GM21619 (cell line): ENCODE measurements at regions not wholly inside any gene's neighbourhood (a gene's known extent, or its start where the extent isn't known, plus 50 kb on each side); places are given as distances from the start of the nearest gene placed in this dataset.
"Not testable (repeated sequence)": the region's sequence is repeated elsewhere in the genome, so short reads cannot be mapped to it uniquely, and the experiment has no call there.

Source experiments
- ATAC-seq: cut with Tn5 transposase; IDR thresholded peaks from one replicate; pipeline ENCODE4 v1.9.1; 2021; ENCODE audit not compliant: unreplicated experiment

GRCh38 chr9:34796924-34797323, 87.0 kb upstream of the CCL21 start:
- no peak for ATAC-seq

- ATAC-seq = no peak
These were observed 83.5 kb upstream of the CCL21 start for GRCh38 chr9:34793428-34793827.

GRCh38 chr9:34783951-34784487, 74.1 kb upstream of the CCL21 start:
- no peak for ATAC-seq

GRCh38 chr9:34782372-34782771, 72.4 kb upstream of the CCL21 start:
- no peak for ATAC-seq

GRCh38 chr9:34777666-34778065, 67.7 kb upstream of the CCL21 start:
- ATAC-seq = no peak

- no peak for ATAC-seq
These were observed 64.0 kb upstream of the CCL21 start for GRCh38 chr9:34773955-34774354.

- ATAC-seq = no peak
These were observed 63.5 kb upstream of the CCL21 start for GRCh38 chr9:34773306-34773910.

GRCh38 chr9:34771007-34771406, 61.1 kb upstream of the CCL21 start:
- no peak for ATAC-seq

- not testable (repeated sequence) for ATAC-seq
These were observed 57.2 kb upstream of the CCL21 start for GRCh38 chr9:34767087-34767486.

GRCh38 chr9:34760196-34761040, 50.5 kb upstream of the CCL21 start:
- not testable (repeated sequence) for ATAC-seq
